GM12873 (cell line): ENCODE measurements at regions not wholly inside any gene's neighbourhood (a gene's known extent, or its start where the extent isn't known, plus 50 kb on each side); places are given as distances from the start of the nearest gene placed in this dataset.

Experiments
- TF ChIP-seq, protein P1 (sequence below): IDR thresholded peaks from 2 replicates; pipeline ENCODE4 v1.5.1; 2012; ENCODE audit warnings: low read depth, mild to moderate bottlenecking, moderate library complexity, low read length, control low read depth; ENCODE audit not compliant: insufficient read depth; ENCODE audit errors: missing control alignments

DNA sequence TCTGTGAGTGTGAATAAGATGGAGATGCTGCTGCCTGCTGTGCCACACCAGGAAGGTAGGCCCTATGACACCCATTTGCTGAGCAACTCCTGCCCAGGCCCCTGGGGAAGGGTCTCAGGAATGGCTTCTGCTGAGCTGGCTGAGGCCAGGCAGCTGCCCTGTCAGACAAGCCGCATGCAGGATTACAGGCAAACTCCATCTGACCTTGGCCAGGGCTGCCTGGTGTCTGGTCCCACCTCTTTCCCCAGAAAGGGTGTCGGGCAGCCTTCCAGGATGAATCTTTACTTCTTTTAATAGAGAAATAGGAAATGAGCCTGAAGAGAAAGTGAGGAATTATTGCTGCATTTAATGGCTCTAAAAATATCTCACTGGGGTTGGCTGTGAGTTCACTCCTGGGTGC, 182.5 kb downstream of the IRX5 start:
- TF ChIP-seq, protein P1, sequence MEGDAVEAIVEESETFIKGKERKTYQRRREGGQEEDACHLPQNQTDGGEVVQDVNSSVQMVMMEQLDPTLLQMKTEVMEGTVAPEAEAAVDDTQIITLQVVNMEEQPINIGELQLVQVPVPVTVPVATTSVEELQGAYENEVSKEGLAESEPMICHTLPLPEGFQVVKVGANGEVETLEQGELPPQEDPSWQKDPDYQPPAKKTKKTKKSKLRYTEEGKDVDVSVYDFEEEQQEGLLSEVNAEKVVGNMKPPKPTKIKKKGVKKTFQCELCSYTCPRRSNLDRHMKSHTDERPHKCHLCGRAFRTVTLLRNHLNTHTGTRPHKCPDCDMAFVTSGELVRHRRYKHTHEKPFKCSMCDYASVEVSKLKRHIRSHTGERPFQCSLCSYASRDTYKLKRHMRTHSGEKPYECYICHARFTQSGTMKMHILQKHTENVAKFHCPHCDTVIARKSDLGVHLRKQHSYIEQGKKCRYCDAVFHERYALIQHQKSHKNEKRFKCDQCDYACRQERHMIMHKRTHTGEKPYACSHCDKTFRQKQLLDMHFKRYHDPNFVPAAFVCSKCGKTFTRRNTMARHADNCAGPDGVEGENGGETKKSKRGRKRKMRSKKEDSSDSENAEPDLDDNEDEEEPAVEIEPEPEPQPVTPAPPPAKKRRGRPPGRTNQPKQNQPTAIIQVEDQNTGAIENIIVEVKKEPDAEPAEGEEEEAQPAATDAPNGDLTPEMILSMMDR: no peak

DNA sequence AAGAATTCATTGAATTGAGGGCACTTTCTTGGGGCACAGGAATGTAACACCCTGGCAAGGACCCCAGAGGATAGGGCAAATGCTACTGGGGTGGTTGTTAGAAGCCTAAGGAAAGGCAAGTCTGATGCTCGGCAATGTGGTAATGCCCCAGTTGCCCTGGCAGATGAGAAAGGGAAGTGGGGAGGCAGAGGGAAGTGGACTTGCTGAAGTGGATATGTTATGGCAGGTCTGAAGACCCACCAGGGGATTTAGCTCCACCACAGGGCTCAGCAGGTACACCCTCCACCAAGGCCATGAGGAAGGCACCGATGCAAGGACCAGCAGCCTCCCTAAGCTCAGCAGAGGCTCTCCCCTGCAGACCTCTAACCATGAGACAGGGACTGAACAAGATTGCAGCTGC, 184.8 kb downstream of the IRX5 start:
- TF ChIP-seq, protein P1: no peak

DNA sequence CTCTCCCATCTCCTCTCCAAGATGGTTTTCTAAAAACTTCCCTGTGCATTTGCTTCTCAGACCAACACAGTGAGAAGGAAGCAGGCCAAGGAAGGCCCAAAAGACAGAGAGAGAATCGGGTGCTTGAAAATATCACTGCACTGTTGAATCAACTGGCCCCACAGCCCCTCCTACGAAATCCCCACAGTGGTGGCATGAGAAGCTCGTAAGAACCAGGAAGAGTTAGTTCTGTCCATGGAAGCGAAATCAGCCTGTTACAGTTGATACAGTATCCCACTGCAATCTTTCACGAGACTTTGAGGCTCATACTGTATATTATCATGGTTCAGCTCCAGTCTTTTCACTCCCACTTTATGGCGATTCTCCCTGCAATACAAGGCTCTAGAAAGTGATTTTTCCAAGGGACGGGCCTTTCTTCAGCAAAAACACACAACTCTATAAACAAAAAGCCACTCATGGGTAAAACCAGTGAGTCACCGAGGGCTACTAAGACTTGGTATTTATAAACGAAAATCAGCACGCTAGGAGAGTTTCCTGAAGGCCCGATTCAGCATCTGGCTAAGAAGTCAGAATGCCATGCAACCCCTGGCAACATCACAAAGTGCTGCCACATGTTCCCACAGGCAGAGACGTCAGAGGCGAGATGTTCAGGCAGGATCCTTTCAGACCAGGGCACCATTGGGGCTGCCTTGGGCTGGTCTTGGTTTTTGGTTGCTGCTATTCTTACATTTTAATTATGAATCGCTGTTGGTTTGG, 185.7 kb downstream of the IRX5 start:
- TF ChIP-seq, protein P1: no peak

DNA sequence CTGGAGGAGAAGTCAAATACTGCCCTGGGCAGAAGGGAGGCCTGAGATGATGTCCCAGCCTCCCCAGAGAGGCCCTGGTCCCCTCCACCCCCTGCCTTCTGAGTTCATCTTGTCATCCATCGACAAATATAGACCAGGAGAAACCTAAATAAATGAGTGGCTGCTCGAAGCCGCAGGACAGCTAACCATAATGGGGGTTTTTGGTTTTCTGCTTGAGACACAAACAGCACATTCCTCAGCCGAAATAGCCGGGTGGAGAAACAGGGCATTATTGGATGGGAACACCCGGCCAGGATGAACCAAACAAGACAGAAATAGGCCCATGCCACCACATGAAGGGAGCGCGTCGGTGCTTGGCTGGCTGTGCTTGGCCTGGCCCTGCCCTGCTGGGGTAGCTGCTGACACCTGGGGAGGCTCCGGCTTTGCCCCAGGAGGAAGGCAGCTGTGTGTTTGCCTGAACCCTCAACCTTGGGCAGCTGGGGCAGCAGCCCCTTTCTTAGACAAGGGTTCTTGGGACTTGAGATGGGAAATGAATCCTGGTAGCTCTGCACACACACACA, 188.1 kb downstream of the IRX5 start:
- TF ChIP-seq, protein P1: no peak

DNA sequence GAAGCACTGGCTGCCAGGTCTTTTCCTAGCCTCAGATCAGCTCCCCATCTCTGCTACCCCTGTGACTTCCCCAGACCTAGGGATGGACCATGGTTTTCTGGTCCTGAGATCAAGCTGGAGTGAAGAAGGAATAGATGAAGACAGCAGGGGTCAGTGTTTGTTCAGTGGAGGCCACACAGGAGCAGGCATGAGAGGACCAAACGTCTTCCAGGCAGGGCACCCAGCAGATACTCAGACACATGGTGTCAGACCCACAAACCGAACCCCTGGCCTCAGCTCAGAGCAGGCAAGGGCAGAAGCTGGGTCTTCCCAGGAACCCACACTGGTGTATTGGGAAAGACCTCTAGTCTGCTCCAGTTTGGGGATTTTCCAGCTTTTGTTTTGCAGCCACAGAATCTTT, 189.7 kb downstream of the IRX5 start:
- TF ChIP-seq, protein P1: no peak

DNA sequence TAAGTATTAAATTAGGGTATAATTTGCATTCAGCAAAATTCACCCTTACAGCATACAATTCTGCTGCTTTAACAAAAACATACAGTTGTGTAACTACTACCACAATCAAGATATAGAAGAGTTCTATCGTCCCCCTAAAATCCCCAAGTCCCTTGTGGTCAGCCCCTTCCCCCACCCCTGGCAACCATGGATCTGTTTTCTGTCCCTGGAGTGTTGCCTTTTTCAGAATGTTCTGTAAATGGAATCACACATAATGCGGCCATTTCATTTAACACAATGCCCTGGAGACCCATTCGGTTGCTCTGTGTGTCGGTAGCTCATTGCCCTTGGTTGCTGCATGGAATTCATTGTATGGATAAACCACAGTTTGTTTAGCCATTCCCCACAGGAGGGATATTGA, 190.2 kb downstream of the IRX5 start:
- TF ChIP-seq, protein P1: no peak

DNA sequence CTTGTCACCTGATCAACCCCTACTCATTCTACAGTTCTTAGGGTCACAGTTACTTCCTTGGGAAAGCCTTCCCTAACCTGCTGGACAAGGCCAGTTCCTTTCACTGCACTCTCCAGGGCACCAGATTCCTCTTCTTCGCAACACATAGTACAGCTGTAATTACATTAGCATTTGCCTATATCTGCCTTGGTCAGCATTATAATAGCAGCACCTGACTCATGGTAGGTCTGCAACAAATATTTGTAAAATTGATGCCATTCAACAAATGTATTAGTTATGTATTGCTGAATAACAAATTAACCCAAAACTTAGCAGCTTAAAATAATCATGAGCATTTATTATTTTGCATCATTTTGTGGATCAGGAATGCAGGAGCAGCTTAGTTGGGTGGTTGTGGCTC, 193.0 kb downstream of the IRX5 start:
- TF ChIP-seq, protein P1: no peak
